GM21360 (cell line): ENCODE measurements at regions not wholly inside any gene's neighbourhood (a gene's known extent, or its start where the extent isn't known, plus 50 kb on each side); places are given as distances from the start of the nearest gene placed in this dataset.
"Not testable (repeated sequence)": the region's sequence is repeated elsewhere in the genome, so short reads cannot be mapped to it uniquely, and the experiment has no call there.

Experiments used
- ATAC-seq: cut with Tn5 transposase; IDR thresholded peaks from one replicate; pipeline ENCODE4 v1.9.1; 2021; ENCODE audit warnings: mild to moderate bottlenecking, moderate library complexity; ENCODE audit not compliant: unreplicated experiment

DNA sequence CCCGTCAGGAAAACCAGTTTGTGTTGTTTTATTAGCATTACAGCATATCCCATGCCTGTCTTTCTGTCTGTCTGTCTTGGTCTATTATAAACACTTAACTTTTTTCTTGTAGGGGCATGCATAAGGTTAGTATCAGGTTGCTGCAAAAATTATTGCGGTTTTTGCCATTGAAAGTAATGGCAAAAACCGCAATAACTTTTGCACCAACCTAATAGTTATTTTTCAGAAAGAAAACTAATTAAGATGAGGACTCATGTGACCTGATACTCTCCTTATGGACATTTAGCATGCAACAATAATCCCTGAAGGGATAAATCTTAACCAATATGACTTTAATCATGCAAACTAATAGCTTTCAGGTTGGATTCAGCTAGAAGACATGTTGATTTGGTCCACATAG, 326.7 kb upstream of the SUCLG2 start:
- ATAC-seq, result no peak

DNA sequence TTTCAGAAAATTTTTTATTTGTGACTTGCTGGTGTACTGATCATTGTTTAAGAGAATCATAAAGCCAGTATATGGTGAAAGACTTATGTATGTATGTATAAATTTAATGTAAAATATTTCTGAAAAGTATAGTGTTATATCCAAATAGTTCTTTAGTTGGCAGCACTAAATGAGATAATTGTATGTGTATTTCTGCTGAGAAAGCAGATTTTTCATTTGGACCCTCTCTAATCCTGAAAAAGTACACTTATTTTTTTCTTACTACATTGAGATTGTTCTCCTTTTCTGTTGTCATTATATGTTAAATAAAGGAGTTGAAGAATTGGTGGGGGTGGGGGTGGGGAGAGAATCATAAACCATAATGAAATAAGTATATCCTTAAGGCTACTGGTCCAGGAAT, 324.9 kb upstream of the SUCLG2 start:
- ATAC-seq, result no peak

DNA sequence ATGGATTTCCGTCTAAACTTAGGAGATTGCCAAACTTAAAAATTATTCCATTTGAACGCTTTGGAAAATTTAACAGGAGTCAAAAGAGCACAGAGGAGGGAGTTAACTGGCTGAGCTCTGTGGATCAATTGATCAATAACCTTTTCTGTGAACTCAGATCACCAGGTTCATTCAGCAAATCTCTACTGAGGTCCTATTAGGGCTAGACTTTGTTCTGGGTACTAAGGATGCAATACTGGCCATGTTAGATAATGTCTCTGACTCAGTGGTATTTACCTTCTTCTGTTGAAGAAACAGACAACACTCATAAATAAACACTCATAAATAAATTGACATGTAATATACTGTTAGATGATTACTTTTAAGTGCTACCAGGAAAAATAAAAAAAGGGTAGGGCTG, 323.4 kb upstream of the SUCLG2 start:
- ATAC-seq, result no peak

DNA sequence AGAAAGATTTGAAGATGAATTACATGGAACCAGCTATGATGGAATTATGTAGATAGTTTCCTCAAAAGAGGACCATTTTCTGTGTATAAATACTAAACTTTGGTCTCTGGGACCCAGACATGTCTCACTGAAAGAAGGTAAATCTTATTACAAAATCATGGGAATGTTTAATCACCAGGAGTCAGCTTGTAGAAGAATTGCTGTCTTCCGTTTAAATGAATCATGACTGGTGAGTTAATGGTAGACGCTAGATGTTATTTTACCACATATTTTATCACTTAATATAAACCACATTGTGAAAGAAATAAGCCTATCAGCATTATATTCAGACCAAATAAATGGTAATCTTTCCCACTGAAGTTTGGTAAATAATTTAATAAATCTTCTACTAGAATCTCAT, 322.3 kb upstream of the SUCLG2 start:
- ATAC-seq, result no peak

DNA sequence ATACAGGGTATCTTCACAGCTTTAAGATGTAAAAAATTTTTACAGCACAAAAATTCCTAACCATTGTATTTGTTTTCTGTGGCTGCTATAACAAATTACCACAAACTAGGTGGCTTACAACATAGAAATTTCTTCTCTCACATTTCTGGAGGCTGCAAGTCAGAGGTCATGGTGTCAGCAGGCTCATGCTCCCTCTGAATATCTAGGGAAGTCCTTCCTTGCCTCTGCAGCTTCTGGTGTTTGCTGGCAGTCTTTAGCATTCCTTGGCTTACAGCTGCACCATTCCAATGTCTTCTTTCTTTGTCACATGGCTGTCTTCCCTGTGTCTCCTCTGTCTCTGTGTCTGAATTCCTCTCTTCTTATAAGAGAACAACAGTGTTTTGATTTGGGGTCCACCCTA, 310.2 kb upstream of the SUCLG2 start:
- ATAC-seq, result no peak

DNA sequence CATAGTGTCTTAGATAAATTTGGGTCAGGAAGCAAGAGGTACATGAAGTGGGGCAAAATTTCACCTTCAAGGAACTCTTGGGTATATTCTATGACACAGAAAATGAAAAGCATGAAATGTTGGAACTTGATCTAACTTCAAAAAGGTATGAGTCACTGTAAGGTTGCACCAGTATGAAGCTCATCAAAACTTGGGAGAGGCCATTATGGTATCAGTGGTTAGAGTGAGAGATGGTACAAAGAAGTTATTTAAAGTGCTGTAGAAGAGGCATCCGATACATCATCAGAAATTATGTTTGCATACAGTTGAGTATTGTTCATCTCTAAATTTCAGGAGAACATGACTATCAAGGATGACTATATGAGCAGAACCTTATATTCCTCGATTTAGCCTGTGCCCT, 302.9 kb upstream of the SUCLG2 start:
- ATAC-seq, result no peak

DNA sequence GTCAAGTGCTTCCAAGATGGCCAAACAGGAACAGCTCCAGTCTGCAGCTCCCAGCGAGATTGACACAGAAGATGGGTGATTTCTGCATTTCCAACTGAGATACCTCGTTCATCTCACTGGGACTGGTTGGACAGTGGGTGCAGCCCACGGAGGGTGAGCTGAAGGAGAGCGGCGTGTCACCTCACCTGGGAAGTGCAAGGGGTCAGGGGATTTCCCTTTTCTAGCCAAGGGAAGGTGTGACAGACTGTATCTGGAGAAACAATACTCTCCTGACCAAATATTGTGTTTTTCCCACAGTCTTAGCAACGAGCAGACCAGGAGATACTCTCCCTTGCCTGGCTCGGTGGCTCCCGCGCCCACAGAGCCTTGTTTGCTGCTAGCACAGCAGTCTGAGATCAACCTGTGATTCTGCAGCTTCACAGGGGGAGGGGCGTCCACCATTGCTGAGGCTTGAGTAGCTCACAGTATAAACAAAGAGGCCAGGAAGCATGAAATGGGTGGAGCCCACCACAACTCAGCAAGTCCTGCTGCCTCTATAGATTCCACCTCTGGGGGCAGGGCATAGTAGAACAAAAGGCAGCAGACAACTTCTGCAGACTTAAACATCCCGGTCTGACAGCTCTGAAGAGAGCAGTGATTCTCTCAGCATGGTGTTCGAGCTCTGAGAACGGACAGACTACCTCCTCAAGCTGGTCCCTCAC, 293.5 kb upstream of the SUCLG2 start:
- ATAC-seq, result no peak

DNA sequence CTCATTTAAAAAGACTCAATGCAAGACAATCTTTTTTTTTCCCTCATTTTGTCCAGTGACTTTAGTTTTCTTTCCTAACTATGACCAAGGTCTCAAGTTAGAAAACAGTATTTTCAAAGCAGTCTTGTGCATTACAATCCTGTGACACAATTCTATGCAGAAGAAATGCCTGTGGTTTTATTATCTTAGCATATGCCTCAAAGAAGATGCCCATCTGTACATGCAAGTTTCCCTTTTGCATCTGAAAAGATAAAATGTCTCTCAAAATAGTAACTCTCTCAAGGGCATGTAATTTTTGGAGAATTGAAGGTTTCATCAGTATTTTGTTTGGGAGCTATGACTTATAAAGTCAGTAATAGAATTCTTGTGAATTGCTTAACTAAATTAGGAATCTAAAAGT, 292.0 kb upstream of the SUCLG2 start:
- ATAC-seq, result no peak

DNA sequence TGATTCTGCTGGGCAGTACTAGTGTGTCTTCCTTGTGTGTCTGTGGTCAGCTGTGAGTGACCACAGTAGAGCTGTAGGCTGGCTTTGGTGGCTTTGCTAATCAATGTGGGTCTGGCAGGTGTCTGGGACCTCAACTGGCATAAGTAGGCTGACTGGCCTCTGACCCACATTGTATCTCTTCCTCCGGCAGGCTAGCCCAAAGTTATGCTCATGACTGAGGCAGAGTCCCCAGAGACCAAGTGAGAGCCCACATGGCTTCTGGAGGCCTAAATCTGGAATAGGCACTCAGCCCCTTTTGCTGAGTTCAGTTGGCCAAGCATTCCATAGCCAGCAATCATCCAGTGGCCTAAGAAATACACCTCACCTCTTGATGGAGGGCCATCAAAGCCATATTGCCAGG, 289.1 kb upstream of the SUCLG2 start:
- ATAC-seq, result no peak

DNA sequence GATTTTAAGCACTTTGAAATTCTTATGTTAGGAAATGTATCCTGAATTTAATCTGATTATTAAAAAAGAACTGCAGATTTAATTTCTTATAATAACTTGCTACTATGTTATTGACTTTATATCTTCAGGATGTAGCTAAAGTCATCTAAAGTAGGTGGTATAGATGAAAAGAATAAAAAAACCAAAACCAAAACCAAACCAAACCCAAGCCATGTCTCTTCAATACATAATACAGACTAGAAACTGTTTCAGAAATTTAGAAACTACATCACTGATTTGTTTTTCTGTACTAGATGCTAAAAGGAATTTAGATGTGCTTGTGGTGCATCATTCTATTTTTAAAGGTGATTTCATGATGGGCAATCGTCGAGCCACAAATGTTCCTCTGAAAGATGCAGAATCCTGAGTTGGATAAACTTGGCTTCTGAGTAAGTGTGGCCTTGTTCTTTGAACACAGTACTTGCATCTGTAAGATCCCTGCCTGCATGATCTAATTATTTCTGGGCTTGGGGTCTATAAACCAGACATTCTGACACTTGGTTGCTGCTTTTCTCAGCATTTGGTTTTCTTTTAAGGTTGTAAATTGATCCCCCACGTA, 287.1 kb upstream of the SUCLG2 start:
- ATAC-seq, result no peak

DNA sequence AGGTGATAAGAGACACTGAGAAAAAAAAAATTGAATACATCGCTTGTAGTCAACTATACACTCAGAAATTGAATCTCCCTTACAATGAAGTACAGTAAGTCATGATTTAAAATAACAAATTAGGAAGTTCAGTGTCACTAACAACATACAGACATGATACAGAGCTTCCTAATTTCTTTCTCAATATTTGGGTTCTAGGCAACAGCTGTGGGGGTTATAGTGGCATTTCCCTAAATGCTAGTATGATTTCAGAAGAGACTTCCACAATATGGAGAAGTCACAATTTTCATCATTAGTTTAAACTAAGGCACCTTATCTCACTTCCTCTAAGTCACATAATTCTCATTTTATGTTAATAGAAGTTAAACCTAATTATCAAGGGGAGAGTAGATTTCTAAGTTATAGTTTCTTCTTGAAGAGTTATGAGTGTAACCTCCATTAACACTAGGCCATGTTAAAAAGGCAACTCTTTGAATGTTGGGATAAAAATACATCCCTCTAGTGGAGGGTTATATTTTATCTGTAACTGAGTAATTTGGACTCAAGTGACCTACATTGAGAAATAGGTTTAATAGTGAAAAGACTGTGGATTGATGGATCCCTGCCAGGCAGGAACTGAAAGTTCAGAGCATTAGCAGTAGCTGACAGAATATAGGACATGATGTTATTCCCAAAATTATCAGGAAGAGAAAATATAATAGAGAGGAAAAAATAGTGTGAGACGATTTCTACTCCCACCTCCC, 286.0 kb upstream of the SUCLG2 start:
- ATAC-seq, result no peak

DNA sequence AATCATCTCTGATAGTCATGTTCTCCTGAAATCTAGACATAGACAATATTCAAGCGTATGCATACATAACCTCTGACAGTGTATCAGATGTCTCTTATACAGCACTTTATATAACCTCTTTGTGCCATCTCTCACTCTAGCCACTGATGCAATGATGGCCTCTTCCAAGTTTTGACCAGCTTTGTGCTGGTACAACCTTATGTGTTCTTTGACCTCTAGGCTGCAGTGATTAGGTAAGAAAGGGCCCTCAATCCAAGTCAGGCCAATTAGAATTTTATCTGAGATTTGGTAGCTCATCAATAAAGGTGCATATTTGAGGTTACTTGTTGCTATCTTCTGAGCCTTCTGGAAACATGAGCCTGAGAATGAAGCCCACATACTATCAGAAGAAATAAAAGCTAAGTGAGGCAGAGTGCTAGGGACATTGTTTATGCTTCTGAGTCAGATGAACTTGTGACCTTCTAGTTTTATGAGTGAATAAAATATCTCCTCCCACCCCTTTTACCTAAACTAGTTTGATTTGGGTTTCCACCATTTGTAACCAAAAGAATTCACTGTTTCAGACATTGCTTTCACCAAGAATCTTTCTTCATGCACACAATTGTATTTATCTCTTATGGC, 283.2 kb upstream of the SUCLG2 start:
- ATAC-seq, result no peak

DNA sequence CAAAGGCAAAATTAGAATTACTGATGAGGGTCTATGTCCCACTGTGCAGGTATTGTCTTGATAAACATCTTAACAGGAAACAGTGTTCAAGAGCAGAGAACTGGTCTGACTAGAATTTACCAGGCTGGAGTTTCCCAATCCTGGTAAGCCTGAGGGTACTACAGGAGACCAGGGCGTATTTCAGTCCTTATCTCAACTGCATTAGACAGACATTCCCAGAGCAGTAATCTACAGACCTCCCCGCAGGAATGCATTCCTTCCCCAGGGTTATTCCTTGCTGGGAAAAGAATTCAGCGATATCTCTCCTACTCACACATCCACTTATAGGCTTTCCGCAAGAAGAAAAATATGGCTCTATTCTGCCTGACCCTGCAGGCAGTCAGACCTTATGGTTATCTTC, 276.0 kb upstream of the SUCLG2 start:
- ATAC-seq, result not testable (repeated sequence)

DNA sequence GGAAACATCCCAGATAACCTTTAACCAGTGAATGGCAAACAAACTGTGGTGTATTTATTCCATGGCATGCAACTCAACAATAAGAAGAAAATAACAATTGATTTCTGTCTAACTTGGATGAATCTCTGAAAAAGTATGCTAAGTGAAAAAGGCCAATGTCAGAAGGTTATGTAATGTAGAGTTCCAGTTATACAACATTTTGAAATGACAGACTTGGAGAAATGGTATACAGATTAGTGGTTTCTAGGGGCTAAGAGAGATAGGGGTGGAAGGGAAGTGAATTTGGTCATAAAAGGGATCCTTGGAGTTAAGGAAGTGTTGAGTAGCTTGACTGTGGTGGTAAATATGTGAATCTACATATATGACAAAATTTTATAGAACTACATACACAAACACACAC, 269.4 kb upstream of the SUCLG2 start:
- no peak for ATAC-seq

DNA sequence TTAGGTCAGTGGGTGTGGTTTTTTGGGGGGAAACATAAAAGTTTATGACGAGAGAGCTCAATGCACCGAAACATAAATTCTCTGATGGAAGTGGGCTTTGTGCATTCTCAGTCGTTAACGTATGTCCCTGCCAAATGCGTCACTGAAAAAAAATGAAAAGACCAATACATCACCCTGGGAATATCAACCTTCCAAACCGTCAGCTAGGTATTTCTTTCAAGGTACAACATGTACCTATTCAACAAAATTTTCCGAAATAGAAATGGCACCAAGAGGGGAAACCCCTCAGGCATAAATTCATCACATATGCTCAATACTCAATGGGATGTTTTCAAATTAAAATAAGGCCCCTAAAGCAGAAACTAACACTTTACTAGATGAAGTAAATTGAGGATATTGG, 266.6 kb upstream of the SUCLG2 start:
- no peak for ATAC-seq

DNA sequence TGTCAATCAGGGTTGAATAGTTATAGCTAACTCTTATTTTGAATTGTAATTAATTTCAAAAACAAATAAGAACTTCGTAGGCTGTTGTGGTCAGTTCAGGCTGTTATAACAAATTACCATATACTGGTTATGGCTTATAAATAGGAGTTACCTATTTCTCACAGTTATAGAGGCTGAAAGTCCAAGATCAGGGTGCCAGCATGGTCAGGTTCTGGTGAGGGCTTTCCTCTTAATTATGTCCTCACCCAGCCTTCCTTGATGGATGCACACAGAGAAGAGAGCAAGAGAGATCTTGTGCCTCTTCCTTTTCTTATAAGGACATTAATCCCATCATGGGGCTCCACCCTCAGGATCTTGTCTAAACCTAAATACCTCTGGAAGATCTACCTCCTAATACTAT, 265.9 kb upstream of the SUCLG2 start:
- no peak for ATAC-seq

DNA sequence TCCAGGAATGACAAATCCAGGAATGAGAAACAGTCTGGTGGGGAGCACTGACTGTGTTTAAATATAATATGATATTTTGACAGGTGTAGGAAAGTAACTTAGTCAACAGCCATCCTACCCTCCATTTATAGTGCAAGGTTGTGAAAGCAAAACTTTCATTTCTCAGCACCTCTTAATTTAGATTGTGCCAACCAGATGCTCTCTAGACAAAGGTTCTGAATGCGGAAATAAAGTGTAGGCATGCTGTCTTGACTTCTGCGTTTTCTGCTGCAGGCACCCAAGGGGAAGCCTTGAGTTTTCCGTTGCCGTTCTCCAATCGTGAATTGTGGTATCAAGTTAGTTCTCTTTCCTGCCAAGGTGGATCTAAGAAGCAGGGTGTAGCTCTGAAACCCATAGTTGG, 261.9 kb upstream of the SUCLG2 start:
- no peak for ATAC-seq

DNA sequence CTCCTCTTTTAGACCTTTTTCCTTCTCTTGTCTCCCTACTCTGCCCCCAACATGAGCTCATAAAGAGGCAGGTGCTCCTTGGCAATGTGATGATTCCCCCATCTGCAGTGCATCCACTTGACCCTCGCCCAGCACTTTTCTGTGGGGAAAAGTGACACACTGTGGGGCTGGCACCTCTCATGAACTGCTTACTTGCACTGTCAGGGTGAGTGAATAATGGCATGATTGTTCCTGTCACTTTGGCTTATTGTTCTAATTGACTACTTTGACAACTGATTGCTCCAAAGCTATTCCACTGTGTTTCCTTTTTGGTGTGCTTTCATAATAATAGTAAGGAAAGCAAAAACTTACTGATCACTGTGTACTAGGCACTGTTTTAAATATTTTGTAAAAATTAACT, 253.3 kb upstream of the SUCLG2 start:
- no peak for ATAC-seq

DNA sequence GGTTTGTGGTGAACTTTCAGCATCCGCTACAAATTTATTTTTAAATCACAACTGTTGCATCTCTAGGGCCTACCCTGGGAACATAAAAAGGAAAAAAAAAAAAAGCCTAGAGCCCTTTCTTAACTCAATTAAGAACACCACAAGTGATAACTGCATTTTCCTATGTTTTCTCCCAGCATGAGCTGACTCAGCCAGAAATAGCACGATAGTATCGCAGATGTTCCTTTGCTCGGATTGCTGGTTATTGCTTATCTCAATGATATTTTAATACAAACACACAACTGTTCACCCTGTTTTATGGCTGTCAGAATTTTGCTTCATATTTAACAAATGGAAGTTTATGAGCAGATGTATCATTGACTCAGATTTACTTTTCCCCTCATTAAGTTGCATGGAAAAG, 251.8 kb upstream of the SUCLG2 start:
- ATAC-seq, result no peak

DNA sequence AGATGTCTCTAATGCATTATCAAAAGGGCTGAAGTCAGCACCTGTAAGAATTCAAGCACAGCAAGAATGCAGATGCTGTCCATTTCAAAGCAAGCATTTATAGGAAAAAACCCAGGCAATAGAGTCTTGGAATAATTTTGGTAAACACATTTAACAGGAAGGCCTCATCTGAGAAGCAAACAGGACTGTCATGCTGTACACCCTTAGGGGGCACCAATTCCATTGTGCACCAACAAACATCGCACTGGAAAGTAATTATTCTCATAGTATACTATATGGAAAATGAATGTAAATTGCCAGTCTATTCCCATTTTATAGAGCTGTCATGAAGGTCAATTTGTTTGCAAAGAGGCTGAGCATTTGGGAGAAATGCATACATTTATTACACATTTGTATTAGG, 247.3 kb upstream of the SUCLG2 start:
- no peak for ATAC-seq

DNA sequence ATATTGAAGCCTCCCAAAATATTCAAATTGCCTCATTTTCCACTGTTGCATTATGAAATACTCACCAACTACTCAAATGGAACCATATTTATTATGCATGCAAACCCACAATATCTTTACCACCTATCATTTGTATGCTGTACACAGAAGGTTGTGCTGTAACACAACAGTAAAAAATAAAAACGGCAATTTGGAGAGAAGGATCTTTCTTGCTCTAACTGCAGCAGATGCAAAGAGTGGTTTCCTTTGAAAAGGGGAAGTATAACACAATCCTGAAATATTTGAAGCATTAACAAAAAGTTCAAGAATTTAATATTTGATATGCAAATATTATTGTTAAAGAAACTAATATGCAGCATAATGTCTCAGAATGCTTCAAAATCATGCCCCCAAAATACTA, 244.5 kb upstream of the SUCLG2 start:
- no peak for ATAC-seq
